Subcutaneous abdominal adipose tissue (tissue), 5 donors: ENCODE measurements at regions not wholly inside any gene's neighbourhood (a gene's known extent, or its start where the extent isn't known, plus 50 kb on each side); places are given as distances from the start of the nearest gene placed in this dataset.

Experiments used
- H3K27ac ChIP-seq: one replicate; pipeline ENCODE4 v1.7.0; 2013; ENCODE audit warnings: low read depth, mild to moderate bottlenecking, inconsistent platforms, low read length, moderate library complexity
- H3K27me3 ChIP-seq, 5 donors: one replicate each; pipeline ENCODE4 v1.7.0; 2013; ENCODE audit warnings: low read length in 5 of 5, inconsistent platforms in 1 of 5; ENCODE audit not compliant: control insufficient read depth in 5 of 5, insufficient read depth in 4 of 5
- H3K36me3 ChIP-seq, 5 donors: one replicate each; pipeline ENCODE4 v1.7.0; 2013; ENCODE audit warnings: low read length in 5 of 5; ENCODE audit not compliant: control insufficient read depth in 5 of 5, insufficient read depth in 5 of 5
- H3K4me1 ChIP-seq, 5 donors: one replicate each; pipeline ENCODE4 v1.7.0; 2013; ENCODE audit warnings: low read length in 5 of 5, mild to moderate bottlenecking in 3 of 5, moderate library complexity in 1 of 5; ENCODE audit not compliant: control insufficient read depth in 5 of 5, insufficient read depth in 5 of 5
- H3K4me3 ChIP-seq, 5 donors: one replicate each; pipeline ENCODE4 v1.7.0; 2013; ENCODE audit warnings: low read length in 5 of 5, low read depth in 1 of 5
- H3K9ac ChIP-seq, 5 donors: one replicate each; pipeline ENCODE4 v1.7.0; 2013; ENCODE audit warnings: low read length in 5 of 5, mild to moderate bottlenecking in 4 of 5, moderate library complexity in 3 of 5
- H3K9me3 ChIP-seq, 5 donors: one replicate each; pipeline ENCODE4 v1.7.0; 2013; ENCODE audit warnings: low read length in 5 of 5; ENCODE audit not compliant: control insufficient read depth in 5 of 5
- donor health status: healthy.
- donor health status: healthy.
- donor health status: healthy.
- donor health status: healthy.
- donor health status: healthy.

DNA sequence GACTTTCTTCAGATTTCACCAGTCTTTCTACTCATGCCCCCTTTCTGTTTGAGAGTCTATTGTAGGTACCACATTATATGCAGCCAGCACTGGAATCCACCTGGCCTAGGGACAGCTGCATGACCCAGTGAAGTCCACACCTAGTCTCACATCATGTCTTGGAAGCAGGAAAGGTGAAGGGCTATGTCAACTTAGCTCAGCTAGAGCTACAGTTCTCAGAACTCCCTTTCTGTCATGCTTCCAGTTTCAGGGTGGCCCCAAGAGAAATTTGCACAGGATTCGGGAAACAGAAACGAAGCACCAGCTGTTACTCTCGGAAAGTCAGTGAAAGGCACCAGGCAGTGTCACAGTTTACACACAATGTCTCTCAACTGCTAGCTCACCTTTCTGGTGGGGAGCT is 51.6 kb upstream of the NLRP1 start:
- Histone ChIP-seq H3K4me3 (no peak overlapping the region), H3K27me3 (peaks cover 6 to 17% (median 13%) of the 10 kb centered on the region in 5 donors), H3K36me3 (no peaks in the 10 kb centered on the region), H3K4me1 (no peaks in the 10 kb centered on the region), H3K9me3 (no peaks in the 10 kb centered on the region), H3K9ac (no peak overlapping the region), H3K27ac (no peak overlapping the region)

DNA sequence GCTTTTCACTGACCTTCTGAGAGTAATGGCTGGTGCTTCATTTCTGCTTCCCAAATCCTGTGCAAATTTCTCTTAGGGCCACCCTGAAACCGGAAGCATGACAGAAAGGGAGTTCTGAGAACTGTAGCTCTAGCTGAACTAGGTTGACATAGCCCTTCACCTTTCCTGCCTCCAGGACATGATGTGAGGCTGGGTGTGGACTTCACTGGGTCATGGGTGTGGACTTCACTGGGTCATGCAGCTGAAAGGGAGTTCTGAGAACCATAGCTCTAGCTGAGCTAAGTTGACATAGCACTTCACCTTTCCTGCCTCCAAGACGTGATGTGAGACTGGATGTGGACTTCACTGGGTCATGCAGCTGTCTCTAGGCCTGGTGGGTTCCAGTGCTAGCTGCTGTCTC is 54.3 kb upstream of the NLRP1 start:
- Histone ChIP-seq H3K27me3 (peaks cover 6 to 13% (median 9%) of the 10 kb centered on the region in 5 donors), H3K9me3 (no peaks in the 10 kb centered on the region), H3K4me3 (no peak overlapping the region), H3K4me1 (no peaks in the 10 kb centered on the region), H3K9ac (no peak overlapping the region), H3K36me3 (no peaks in the 10 kb centered on the region), H3K27ac (no peak overlapping the region)

GRCh38 chr17:5640726-5641125 is 56.4 kb upstream of the NLRP1 start:
- Histone ChIP-seq H3K27ac (no peak overlapping the region), H3K36me3 (no peaks in the 10 kb centered on the region), H3K27me3 (peaks cover 3 to 13% (median 8%) of the 10 kb centered on the region in 5 donors), H3K4me3 (no peak overlapping the region), H3K9ac (no peak overlapping the region), H3K4me1 (no peaks in the 10 kb centered on the region), H3K9me3 (no peaks in the 10 kb centered on the region)

GRCh38 chr17:5642752-5643151 is 58.4 kb upstream of the NLRP1 start:
- Histone ChIP-seq H3K9ac (no peak overlapping the region), H3K9me3 (no peaks in the 10 kb centered on the region), H3K27ac (no peak overlapping the region), H3K4me3 (no peak overlapping the region), H3K4me1 (no peaks in the 10 kb centered on the region), H3K27me3 (peaks cover 0 to 11% (median 7%) of the 10 kb centered on the region in 5 donors), H3K36me3 (no peaks in the 10 kb centered on the region)

DNA sequence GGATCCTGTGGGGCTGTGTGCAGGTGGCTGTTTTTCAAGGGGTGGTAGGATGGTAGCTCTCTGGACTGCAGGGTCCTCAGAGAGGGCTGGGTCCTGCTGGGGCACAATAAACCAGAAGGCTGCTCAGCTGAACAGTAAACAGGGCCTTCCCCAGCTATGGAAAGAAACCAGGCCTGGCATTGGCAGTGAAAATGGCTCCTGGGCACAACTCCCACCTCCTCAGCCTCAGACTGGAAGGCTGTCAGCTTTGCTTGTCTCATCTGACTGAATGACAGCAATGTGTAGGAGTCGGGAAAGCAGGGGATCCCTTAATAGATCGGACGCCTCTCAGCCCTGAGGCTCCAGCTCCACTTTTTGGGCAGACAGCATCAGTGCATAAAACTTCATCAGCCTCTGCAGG is 59.8 kb upstream of the NLRP1 start:
- H3K4me3 ChIP-seq, result no peak overlapping the region
- no peaks in the 10 kb centered on the region for H3K36me3 ChIP-seq
- H3K9ac ChIP-seq, result no peak overlapping the region
- H3K27ac ChIP-seq, result no peak overlapping the region
- no peaks in the 10 kb centered on the region for H3K9me3 ChIP-seq
- H3K27me3 ChIP-seq, result peaks cover 0 to 11% (median 7%) of the 10 kb centered on the region in 5 donors
- H3K4me1 ChIP-seq, result no peaks in the 10 kb centered on the region

DNA sequence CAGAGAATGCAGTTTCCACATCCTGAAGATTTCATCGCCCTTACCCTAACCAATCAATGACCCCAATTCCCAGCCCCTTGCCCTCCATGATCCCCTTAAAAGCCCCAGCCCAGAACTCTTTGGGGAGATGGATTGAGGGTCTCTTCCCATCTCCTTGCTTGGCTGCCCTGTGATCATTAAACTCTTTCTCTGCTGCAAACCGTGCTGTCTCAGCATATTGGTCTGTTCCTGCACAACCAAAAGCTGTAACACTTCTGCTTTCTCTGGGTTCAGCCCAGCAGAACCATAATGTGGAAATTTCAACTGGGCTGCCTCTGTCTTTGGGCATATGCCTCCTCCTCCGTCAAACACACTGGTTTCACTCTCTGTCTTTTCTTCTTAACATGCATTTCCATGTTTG is 67.0 kb upstream of the NLRP1 start:
- Histone ChIP-seq H3K27ac (no peak overlapping the region), H3K27me3 (peaks cover 0 to 8% (median 4%) of the 10 kb centered on the region in 5 donors), H3K4me1 (no peaks in the 10 kb centered on the region), H3K9ac (no peak overlapping the region), H3K4me3 (no peak overlapping the region), H3K36me3 (no peaks in the 10 kb centered on the region), H3K9me3 (peaks cover 2 to 36% (median 27%) of the 10 kb centered on the region in 5 donors)

- no peaks in the 10 kb centered on the region for H3K36me3 ChIP-seq
Observed at GRCh38 chr17:5661491-5662125, 77.3 kb upstream of the NLRP1 start.

DNA sequence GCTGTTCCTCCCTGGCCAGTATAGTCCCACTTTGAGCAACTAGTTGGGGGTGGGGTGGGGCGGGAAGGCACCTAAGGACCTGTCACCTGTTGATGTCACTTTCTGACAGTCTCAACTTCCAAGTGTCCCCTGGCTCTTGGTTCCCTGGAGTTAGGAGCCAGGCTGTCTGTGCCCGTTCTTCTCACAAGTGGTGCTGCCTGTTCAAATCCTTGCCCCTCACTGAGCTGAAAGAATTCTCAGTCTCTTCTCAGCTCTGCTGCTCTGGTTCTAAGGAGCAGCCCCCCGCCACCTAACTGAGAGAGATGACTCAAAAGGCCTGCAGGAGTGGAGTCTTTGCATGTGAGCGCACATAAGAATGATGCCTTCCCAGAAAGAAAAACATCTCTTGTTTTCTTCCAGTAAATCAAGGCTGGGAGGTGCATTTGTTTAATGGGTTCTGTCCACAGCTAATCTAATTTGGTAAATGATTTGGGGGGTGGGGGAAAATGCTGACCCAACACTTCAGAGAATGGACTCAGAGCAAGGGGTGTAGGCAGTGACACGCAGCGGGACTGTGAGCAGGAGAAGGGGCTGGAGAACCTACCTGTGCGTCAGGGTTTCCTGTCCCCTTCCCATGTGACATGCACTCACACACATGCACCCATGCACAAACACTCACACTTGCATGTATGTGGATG is 78.2 kb upstream of the NLRP1 start:
- no peaks in the 10 kb centered on the region for H3K9me3 ChIP-seq
- no peaks in the 10 kb centered on the region for H3K36me3 ChIP-seq
- no peaks in the 10 kb centered on the region for H3K4me1 ChIP-seq
- no peak overlapping the region for H3K9ac ChIP-seq
- H3K4me3 ChIP-seq, result no peak overlapping the region
- no peak overlapping the region for H3K27ac ChIP-seq
- H3K27me3 ChIP-seq, result peaks cover 8 to 25% (median 15%) of the 10 kb centered on the region in 5 donors

More at GRCh38 chr17:5661491-5662125, 77.3 kb upstream of the NLRP1 start:
- no peak overlapping the region for H3K9ac ChIP-seq
- H3K4me1 ChIP-seq, result no peaks in the 10 kb centered on the region
- H3K9me3 ChIP-seq, result no peaks in the 10 kb centered on the region
- no peak overlapping the region for H3K27ac ChIP-seq
- no peak overlapping the region for H3K4me3 ChIP-seq
- peaks cover 3 to 19% (median 9%) of the 10 kb centered on the region in 5 donors for H3K27me3 ChIP-seq

DNA sequence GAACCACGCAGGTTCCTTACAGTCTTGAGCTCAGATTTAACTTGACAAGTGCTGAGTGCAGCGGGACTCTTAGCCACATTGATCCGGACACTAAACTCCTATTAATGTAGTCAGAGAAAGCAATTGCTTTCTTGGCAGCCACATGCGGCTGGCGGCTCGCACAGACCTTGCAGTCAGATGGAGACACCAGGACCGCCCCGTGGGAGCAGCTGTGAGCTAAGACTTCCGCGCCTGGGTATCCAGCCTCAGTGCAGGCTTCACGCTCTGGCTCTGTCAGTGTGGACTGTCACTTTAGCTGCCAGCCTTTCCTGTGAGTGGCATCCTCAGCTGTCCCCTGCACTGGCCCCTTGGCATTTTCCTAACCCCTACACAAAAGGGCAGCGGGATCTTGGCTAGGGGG is 80.9 kb upstream of the NLRP1 start:
- Histone ChIP-seq H3K4me3 (no peak overlapping the region), H3K9me3 (no peaks in the 10 kb centered on the region), H3K27ac (no peak overlapping the region), H3K9ac (no peak overlapping the region), H3K36me3 (no peaks in the 10 kb centered on the region), H3K4me1 (no peaks in the 10 kb centered on the region), H3K27me3 (peaks cover 15 to 40% (median 30%) of the 10 kb centered on the region in 5 donors)

DNA sequence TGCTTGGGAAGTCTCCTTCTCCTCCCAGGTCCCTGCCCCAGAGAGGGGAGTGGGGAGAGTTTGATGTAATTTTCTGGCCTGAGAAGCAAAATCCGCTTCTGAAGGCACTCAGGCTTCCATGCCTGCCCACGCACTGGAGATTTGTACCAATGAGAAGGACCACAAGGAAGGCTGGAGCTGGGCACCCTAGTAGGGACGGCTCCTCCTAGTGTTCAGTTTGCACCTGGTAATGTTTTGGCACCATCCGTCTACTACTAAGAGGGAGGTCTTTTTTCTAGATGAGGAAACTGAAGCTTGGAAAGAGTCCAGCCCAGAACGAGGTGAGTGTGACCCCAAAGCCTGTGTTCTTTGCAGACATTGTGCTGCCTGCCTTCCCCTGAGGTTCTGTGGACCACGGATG is 83.6 kb upstream of the NLRP1 start:
- H3K27me3 ChIP-seq, result peaks cover 15 to 38% (median 30%) of the 10 kb centered on the region in 5 donors

More for the DNA sequence above, 83.6 kb upstream of the NLRP1 start:
- Histone ChIP-seq H3K4me1 (no peaks in the 10 kb centered on the region), H3K4me3 (no peak overlapping the region), H3K27ac (no peak overlapping the region), H3K9me3 (no peaks in the 10 kb centered on the region), H3K9ac (no peak overlapping the region), H3K36me3 (no peaks in the 10 kb centered on the region)
